GM18861 (cell line): ENCODE measurements at regions not wholly inside any gene's neighbourhood (a gene's known extent, or its start where the extent isn't known, plus 50 kb on each side); places are given as distances from the start of the nearest gene placed in this dataset.
"Not testable (repeated sequence)": the region's sequence is repeated elsewhere in the genome, so short reads cannot be mapped to it uniquely, and the experiment has no call there.

ENCODE experiments used
- ATAC-seq: cut with Tn5 transposase; IDR thresholded peaks from one replicate; pipeline ENCODE4 v1.9.1; 2021; ENCODE audit not compliant: unreplicated experiment

DNA sequence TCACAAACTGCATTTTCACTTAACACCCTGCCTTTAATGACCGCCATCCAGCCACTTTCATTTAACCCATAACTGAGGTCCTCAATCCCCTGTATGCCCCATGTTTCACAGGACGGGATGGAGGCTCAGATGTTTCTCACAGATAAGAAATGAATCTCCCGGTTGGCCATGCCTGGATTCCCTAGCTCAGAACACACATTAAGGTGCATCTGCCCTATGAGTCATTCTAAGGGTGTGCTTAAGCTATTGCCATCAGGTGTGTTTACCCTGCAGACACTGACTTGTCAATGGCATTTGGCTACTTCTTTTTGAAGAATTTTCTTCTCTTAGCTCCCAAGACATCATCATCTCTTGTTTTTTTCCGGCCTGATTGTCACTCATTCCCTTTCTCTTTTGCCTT, 222.6 kb upstream of the SMIM31 start:
- ATAC-seq = no peak

DNA sequence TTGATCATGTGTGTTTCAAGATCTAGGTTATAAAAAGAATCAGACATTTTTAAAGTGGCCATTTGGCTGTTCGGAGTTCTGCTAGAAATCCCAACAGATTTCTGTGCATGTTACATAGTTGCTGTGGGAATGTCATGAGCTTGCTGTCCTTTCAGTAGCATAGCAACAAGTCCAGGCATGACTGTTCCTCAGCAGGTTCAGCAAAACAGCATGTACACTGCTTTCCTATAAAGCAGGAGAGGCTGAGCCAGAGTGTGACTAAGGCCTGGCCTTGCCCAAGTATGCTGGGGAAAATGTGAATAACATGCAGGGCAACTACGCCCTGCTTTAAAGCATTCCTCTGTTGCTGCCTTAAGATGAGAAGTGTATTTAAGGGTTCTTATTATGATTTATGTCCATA, 217.1 kb upstream of the SMIM31 start:
- ATAC-seq = no peak

DNA sequence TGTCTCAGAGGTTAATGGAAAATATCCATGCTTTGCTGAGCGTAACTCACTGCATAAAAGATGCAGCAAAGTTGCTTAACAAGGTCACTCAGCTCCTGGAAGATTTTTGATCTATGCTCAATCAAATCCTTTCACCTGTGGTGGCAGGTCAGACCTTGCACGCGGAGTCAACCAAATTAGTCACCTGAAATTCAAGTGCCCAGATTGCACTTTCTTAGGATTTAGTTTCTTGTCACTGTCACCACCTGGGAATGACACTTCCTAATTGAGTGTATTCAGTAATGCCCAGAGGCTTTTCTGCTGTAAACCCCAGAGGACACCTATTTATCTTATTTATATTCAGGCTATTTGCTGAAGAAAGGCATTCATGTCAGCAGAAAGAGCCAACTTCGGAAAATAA, 215.8 kb upstream of the SMIM31 start:
- no peak for ATAC-seq

DNA sequence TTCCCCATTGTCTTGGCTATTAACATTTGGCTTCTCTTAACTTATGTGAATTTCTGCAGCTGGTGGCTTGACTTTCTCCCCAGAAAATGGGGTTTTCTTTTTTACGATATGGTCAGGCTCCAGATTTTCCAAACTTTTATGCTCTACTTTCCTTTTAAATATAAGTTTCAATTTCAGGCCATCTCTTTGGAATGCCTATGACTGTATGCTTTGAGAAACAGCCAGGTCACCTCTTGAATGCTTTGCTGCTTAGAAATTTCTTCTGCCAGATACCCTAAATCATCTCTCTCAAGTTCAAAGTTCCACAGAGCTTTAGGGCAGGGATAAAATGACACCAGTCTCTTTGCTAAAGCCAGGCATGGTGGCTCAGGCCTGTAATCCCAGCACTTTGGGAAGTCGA, 212.9 kb upstream of the SMIM31 start:
- ATAC-seq = no peak

DNA sequence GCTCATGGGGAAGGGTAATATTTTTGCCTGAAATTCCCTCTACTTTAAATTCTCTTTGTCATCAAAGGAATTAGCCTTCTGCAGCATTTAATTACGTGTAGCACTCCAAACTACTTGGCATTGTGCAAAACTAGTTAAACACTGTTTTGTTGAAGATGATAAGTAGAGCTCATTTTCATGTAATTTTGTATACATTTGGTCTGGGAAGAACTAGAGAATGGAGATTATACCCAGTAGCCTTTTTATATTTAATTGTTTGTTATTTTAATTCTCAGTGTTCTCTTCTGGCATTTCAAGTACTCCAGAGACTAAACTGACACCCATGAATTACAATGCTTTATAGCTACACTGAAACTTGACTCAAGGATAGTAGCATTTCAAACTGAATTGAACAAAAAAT, 211.5 kb upstream of the SMIM31 start:
- no peak for ATAC-seq

DNA sequence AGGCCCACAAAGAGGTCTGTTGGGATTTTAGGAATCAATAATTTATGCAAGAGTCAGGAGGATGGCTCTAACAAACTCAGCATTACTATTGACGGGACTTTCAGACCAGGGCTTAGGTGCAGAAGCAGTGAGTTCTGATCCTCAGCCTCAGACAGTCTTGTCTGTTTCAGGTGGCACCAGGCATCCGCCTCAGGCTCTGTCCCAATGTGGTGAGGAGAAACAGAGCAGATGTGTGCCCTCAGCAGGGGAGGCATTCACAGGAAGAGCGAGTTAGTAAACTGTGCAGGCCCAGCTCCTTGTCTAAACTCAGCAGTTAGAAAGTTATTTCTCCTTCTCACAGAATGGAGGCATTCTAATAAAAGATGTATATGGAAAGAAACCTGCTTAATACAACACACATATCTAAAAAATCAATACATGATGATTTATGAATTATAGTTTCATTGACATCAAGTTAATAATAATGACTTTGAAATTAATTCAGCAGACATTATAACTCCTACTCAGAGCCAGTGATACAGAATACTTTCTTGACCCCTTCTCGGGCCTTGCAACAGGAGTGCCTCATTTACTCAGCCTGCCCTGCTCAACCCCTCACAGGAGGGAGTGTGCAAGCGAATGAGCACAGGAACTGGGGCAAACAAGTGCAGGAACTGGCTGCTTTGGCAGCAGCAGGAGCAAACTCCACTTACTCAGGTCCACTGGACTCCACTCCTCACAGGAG, 202.8 kb upstream of the SMIM31 start:
- no peak for ATAC-seq

DNA sequence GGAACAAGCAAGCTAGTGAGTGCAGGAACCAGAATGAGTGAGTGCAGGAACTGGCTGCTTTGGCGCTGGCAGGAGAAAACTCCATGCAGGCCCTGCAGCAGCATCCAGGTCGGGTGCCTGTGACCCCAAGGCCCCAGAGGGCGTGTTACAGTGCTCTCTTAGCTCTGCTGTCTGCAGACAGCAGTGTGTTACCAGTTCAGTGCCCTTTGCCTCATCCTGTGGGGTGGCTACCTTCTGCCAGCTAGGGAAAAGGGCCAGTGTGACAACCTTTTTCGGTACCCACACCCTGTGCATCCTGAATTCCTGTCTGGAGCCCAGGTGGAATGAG, 202.3 kb upstream of the SMIM31 start:
- no peak for ATAC-seq

DNA sequence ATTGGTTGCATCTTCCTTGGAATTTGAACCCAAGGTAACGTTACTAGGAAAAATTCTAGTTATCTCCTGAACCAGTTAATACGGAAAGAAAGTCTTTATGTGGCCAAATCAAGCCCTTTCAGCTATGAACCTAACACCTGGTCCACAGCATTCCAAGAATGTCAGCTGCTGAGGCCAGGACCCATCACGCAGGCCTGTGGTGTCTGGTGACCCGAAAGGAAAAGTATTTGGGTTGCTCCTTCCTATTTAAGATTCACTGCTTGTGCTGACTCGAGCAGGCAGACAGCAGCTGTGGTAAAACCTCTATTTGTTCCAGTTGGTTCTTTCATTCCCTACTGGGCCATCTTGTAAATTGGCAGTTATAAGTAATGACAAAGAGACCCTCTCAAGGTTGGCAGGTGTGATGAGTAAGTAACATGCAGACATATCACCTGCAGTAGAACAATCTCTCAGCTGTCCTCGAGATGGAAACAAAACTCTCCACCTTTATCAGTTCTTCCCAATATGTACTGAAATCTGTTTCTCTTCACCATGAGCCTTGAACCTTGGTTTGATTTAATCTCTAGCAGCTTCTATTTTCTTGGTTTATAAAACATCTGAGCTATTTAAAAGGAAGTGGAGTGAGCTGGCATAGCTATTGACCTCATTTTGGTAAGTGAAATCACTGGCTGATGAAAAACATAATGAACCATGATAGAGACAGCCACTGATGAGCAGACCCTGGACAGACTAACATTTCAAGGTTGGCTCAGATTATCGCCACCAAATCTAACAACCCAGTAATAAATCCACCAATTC, 182.1 kb upstream of the SMIM31 start:
- no peak for ATAC-seq

DNA sequence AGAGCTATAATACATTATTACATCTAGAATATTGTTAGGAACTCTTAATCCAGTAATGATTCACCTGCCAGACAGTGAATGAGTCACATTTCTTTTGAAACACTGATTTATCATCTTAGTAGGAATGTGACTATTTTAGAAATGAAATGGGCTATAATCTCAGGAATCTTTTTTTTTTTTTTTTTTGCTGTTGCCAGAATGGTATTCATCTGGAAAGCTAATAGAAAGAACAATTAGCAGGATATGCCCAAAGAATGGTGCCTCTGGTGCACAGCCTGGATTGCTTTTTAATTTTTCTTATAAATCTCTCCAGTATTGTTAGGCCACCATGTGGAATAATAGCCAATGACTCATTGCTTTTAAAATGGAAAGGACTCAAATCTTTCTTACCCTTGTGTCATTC, 181.1 kb upstream of the SMIM31 start:
- ATAC-seq = no peak

DNA sequence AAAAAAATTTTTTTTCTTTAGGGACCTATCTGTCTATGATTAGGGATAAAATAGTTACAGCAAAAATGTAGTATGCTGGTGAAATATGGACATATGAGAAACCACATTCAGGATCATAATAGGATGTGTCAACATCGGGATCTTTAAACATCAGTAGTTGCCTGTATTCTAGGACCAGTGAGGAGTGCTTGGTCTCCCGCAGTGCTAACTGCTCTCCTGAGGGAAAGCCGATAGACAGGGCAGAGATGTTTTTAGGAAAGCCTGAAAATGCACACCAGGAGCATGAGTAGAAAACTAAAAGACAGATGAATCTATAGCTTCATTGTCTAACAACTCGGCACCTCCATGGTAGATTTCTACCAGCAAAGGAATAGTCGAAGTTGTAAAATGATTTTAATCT, 178.1 kb upstream of the SMIM31 start:
- ATAC-seq = no peak

DNA sequence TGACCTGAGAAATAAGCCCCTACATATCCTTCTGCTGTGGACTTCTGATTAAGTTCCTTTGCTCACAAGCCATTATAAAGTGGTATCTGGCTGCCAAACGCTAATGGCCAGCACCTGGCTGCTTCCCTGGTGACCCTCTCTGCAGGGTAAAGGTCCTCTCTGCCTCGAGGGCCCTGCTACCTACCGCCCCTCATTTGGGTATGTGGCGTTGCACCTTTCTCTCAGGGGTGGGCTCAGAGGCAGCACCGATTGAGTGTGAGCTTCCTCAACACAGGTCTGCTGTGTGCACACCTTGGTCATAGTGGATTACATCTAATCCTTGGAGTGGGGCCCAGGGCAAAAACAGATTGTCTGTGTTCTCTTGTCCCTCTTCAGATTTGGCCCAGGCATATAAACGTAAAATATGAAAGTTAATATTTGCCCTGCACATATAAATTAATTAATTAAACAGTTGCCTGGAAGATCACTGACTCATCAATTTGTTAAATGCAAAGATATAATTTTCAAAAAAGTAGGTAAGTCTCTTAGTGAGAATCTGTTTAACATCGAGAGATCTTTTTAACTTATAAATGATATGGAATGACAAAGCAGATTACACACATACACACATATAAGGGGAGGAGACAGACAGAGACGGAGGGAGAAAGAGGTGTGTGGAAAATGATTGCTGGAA, 174.5 kb upstream of the SMIM31 start:
- ATAC-seq = no peak

DNA sequence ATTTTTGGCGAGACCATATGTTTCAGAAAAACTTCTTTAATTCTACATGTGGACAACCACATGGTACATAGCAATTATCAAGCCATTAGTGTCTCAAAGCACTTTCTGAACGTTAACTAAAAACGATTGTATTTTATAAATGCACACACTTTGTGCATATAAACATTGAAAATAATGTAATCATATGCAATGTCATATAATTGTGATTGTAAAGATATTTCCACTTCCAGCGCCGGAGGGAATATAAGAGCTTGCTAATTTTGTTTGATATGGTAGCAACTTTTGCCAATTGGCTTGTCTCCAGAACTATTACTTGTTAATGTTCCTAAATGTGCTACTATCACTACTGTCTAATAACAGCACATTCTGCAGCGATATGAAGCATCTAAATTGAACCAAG, 162.3 kb upstream of the SMIM31 start:
- no peak for ATAC-seq

DNA sequence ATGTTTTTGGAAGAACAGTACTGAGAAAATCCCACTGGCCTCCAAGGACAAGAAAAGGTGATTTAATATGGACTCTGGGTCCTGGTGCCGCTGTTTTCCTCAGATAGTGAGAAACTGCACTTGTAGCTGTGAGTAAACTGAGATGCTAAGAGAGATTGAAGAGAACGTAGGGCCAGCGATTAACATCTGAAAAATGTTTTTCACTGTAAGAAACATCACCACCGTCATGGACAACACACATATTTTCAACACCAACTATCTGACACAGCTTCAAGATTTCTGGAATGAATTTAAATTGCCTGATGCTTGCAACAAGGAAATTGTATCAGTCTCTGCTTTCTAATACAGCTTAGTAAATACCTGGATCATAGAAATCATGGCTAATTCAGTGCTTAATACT, 158.2 kb upstream of the SMIM31 start:
- no peak for ATAC-seq

DNA sequence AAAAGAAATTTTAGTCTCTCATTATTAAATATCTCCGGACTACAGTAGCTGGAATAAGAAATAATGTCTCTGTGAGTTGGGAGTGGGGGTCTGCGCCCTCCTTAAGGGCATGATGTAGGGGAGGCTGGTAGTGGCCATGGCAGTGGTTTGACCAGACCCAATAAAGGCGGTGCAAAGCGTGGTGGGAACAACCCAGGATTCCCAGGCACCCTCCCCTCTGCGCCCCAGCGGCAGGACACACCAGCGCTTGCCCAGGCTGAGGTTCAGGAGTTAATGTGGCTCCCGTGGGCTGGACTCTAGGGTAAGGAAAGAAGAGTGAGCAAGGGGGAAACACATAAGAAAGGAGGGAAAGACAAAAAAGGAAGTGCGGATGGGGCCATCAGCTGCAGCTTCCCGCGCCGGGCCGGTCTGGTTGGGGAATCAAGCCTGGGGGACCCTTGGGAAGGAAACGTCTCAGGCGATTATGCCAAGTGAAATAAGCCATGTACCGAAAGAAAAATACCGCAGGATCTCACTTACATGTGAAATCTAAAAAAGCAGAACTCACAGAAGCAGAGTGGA, 157.5 kb upstream of the SMIM31 start:
- ATAC-seq = no peak

DNA sequence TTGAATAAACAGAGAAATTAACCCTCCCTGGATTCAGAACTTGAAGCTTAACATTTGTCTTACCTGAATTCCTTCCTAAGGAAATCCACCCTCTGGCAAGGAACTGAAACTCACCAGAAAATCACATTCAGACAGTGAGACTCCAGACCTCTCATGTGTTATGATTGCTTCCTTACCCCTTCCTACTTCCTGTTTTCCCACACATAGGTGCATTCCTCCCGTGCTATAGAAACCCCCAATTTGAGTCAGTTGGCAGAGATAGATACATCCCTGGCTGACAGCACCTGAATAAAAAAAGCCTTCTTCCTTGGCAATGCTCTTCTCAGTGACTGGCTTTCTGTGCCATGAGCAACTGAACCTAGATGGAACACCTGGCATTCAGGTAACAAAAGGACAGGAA, 157.0 kb upstream of the SMIM31 start:
- ATAC-seq = no peak

DNA sequence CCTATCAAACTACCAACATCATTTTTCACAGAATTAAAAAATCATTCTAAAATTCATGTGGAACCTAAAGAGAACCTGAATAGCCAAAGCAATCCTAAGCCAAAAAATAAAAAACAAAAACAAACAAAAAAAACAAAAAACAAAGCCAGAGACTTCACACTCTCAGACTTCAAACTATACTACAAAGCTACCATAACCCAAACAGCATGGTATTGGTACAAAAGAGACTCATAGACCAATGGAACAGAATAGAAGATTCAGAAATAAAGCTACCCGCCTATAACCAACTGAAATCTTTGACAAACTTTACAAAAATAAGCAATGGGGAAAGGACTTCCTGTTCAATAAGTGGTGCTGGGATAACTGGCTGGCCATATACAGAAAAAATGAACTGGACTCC, 152.3 kb upstream of the SMIM31 start:
- no peak for ATAC-seq

DNA sequence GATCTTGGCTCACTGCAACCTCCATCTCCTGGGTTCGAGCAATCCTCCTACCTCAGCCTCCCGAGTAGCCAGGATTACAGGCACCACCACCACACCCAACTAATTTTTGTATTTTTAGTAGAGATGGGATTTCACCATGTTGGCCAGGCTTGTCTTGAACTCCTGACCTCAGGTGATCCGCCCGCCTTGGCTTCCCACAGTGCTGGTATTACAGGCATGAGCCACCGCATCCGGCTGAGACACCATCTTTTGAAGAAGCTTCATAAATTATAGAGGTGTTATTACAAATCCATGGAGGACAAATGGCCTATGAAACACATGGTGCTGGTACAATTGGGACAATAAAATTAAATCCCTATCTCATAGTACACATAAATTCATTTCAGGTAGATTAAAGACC, 148.1 kb upstream of the SMIM31 start:
- not testable (repeated sequence) for ATAC-seq

DNA sequence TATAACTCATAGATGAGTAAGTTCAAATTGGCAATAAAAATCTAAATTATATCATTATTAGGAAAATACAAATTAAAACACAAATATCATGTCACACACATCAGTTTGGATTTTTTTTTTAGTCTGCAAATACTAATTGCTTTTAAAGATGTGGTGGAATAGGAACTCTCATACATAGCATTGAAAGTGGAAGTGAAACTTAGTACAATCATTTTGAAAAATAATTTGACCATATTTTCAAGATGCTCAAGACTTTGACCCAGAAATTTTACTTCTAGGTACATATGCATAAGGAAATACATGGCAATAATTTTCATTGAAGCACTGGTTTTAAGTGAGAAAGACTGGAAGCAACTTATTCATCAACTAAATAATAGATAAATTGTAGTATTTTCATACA, 147.5 kb upstream of the SMIM31 start:
- ATAC-seq = peak; percentile 98

DNA sequence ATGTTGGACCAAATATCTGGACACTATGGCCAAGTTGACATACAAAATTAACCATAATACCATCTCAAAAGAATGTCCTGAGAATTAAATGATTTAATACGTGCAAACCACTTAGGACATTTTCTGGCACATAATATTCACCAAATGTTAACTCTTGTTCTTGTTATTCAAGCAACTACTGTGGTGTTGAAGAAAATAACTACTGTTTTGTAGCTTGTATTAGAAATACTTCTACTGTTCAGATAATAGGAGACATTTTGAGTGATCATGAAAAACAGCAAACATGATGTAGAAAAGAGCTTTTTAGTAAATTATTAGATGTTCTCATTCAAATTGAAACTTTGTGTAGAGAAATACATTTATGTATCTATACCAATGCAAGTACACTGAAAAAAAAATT, 140.7 kb upstream of the SMIM31 start:
- no peak for ATAC-seq

DNA sequence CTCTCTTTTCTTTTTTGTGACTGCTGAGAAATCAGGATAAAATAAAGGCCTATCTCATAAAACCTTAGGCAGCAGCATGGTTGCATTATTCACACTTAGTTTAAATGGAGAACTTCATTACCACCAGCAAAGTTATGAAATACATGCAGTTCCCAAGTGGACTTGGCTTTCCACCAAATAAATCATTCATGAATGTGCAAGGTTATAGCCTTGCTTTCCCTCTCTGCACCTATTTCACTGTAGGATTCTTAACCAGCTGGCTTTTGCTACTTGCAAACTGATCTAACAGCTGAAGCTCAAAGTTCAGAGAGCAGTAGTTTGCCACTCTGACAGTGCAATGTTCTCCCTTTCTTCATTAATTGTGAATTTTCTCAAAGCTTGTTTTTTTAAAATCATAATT, 140.1 kb upstream of the SMIM31 start:
- ATAC-seq = no peak

DNA sequence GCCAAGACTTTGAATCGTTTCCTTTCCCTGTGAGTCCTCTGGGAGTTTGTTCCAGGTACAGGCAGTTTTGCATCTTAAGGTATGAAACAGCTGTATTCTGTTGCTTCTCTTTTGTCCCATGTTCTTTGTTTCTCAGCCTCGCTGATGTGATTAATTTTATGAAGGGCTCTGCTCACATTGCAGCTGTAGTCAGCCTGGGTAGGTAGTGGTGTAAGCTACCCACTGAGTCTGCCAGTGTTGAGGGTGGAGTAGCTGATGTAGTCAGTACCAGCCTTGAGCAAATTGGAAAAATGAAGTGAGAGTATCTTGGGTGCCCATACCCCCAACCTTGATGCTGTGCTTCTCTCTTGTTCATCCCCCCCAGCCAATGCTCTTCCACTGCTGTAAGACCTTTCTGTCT, 139.6 kb upstream of the SMIM31 start:
- no peak for ATAC-seq

DNA sequence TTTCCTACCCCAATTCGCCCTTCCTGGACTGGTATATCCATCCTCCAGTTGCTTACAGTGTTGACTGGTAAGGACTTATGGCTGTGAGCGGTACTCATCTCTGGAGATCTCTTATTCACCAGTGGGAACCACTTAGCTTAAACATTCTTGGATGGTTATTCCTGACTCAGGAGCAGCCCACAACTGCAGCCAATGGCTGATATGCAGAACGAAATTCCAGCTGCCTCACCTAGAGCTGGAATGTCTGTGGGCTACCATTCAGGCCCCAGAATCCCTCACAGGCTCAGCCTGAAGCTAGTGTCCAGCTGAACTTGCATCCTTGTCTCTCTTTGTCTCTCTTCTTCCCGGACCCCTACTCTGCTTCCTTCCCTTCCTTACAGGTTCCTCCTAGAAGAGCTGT, 138.9 kb upstream of the SMIM31 start:
- ATAC-seq = no peak
